Activated gamma-delta T cell treated with anti-CD3 and anti-CD28 coated beads, Interleukin-2, amount 50 U/mL, for 16 hours (primary cell): ENCODE measurements at regions not wholly inside any gene's neighbourhood (a gene's known extent, or its start where the extent isn't known, plus 50 kb on each side); places are given as distances from the start of the nearest gene placed in this dataset.
"Not testable (repeated sequence)": the region's sequence is repeated elsewhere in the genome, so short reads cannot be mapped to it uniquely, and the experiment has no call there.

Experiments
- DNase-seq: peaks from one replicate; pipeline ENCODE4 v3.0.0-alpha.2; 2020; ENCODE audit warnings: low read depth

DNA sequence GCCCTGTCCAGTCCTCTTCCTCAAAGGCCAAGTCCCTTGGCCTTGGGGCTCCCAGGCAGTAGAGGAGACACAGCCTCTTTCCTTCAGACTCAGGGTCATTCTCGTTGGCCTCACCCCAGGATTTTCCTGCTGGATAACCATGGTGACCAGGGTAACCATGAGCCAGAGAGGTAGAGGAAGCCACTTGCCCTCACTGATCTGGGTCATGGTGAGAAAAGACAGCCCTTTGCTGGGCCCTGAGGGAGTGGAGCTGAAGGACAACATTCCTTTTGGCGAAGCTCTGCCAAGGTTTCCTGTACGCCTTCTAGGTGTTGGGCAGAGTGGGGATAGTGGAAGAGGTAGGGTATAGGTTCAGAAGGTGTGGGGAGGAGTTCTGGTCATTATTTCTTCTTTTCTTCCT, 53.1 kb upstream of the WNT4 start:
- DNase-seq, result no peak

DNA sequence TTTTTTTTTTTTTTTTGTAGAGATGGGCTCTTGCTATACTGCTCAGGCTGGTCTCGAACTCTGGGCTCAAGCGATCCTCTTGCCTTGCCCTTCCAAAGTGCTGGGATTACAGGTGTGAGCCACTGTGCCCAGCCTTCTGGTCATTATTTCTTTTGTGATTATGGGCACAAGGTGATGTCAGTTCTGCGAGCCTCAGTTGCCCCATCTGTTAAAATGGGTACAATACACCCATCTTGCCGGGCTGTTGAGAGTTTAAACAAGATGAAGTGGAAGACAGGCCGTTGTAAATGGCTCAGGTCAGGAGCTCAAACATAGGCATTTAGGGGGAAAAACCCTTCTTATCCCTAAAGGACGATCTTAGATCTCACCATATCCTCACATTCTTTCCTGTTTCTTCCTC, 53.7 kb upstream of the WNT4 start:
- no peak for DNase-seq

DNA sequence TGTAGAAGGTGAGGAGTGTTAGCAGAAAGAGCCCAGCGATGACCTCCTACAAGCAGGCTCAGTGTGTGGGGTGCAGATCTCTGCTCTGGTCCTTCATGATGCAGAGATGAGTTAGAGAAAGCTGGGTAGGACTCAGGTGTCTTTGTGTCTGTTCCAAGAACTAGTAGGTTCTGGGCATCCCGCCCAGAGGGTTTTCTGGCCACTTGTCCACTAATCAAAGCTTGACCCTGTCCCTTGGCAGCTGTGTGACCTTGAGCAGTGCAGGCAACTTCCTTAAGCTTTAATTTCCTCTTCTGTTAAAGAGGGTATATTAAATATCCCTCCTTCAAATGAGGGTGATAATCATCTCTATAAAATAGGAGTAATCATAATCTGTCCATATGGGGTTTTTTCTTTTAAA, 54.7 kb upstream of the WNT4 start:
- DNase-seq, result no peak

DNA sequence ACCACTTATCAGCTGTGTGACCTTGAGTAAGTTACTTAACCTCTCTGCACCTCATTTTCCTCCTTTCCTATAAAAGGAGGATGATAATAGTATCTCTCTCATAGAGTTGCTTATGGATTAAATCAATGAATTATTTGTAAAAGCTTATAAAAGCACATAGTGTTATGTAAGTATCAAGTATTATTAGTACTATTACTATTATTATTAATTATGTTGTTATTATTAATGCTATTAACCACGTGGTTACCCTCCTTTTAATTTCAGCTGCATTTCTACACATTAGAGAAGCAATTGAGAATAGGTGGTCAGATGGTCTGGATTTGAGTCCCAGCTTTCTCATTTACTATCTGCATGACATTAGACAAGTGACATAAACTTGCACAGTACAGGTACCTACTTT, 58.1 kb upstream of the WNT4 start:
- DNase-seq, result no peak

DNA sequence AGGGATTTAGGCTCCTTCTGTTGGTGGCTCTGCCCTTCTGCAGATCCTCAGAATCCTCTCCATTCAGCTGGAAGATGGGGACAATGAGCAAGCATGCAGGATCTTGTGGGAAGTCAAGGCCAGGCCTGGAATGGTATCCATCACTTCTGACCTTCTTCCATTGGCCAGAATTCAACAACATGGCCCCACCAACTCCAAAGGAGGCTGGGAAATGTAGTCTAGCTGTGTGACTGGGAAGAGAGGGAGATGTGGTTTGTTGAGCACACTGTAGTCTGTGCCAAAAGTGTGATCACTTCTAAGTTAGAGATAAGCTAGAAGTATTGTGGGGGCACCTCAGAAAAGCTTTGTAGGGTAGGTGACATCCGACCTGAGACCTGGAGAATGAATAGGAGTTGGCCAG, 60.4 kb upstream of the WNT4 start:
- no peak for DNase-seq

DNA sequence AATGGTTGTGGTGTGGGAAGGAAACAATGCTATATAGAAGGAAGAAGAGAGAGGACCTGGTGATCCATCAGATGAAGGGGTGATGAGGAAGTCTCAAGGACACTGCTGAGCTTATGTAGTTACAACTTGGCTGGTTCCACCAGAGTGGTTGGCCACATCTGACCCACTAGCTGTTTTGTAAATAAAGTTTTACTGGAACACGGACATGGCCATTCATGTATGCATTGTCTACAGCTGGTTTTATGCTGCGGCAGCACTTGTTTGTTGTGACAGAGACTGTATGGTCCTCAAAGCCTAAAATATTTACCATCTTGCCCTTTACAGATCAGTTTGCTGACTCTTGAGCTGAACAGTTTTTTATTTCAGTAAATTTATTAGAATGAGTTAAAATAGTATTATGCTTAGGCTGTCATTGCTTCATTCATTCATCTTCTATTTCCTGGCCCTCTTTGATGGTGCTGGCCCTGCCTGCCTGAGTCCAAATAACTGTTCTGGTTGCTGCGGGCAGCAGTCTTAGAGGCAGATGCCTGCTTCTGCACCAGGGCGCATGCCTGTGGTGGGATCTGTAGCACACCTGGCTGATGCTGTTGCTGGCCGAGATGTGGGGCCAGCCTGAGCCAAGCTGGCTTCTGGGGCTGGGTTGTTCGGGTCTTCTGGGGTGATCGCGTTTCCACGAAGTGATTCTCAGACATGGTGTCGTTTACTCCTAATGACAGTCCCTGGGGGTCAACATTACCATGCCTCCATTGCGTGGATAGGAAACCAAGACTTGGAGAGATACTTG, 61.4 kb upstream of the WNT4 start:
- no peak for DNase-seq

DNA sequence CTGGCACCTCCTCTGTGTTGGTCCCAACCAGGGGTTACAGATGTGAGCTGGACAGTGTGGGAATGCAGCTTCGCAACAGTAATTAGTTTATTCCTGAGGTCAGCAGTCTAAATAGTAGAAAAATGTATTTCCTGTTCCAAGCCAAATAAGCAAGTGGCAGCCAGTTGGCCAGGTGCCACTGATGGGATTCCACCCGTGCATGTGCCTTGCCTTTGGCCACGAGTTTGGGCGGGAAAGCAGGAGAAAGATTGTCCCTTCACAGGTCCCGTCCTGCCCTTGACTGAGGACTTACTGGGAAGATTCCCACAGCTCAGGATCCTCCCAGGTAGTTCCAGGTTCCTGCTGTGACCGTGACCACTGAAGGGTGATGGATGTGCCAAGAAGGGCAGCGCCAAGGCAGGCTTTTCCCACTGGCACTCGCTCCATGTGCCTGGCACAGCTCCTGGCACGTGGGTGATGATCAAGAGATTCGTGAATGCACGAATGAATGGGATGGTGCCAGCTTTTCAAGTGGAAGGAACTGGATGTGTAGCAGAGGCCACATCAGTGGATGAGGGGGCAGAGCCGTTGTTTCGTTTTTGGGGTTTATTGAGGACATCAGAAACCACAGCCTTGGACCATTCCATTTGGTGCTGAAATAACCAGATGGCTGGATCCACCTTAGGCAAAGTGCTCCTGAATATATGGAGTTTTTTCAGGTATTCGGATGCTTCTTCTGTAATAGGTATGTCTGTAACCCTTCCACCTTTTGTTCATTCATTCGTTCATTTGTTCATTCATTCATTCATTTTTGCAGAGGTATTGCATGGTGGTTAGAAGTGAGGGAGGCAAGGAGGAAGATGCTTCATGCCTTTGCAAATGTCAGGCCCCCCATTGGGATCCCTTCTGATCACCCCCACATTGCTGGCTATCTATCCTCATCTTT, 62.4 kb upstream of the WNT4 start:
- DNase-seq, result no peak

DNA sequence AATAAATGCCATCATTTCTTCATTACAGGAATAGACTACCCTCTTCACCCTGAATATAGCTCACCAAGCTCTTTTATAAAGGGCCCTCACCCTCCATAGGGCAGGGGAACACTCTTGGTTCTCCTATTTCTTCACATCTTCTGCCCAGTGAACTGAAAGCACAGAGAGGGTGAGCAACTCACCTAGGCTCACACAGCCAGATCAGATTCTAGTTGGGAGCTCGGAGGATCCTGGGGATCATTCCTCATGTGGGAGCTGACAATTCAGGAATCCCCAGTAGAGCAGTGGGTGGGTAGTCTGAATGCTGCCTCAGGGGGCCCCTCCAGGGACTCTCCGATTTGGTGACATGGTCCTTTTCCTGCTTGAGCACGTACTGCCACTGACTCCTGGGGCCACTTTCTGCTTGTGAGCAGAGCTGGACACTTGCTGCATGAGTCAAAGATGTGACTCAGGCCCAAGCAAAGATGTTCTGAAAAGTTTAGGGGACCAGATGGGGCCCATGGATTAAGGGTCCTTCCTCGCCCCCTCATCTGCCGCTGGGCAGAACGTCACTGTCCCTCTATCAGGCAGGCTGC, 63.7 kb upstream of the WNT4 start:
- DNase-seq, result no peak

DNA sequence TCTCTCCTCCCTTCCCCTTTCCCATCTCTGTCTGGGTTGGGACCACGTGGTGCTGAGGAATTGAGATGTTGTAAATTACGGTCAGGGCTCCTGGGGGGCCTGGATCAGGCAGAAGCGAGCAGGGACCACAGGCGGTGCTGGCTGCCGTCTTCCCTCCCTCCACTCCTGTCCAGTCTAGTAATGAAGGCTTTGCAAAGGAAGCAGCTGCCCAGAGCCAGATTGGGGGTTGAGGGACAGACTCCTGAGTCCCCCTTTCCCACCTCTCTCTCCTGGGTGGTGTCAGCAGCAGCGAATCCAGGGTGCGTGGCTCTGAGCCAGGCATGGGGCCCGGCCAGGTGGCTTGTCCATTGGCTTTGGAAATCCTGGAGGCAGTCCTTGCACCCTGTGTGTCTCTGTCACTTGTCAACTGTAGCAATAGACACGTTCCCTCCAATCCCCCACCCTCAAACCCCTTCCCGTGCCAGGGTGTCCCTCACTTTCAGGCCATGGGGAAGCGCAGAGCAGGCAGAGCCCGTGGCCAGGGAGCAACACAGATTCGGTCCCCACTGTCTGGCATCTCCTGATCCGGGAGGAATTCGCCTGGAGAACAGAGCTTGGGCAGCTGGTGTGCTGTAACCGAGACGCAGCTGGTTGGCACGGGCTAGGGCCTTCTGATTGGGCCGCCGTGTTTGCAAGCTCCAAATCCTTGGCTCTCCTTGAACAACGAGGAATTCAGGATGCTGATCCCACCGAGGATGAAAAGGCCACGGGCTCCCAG, 64.8 kb upstream of the WNT4 start:
- DNase-seq, result no peak

DNA sequence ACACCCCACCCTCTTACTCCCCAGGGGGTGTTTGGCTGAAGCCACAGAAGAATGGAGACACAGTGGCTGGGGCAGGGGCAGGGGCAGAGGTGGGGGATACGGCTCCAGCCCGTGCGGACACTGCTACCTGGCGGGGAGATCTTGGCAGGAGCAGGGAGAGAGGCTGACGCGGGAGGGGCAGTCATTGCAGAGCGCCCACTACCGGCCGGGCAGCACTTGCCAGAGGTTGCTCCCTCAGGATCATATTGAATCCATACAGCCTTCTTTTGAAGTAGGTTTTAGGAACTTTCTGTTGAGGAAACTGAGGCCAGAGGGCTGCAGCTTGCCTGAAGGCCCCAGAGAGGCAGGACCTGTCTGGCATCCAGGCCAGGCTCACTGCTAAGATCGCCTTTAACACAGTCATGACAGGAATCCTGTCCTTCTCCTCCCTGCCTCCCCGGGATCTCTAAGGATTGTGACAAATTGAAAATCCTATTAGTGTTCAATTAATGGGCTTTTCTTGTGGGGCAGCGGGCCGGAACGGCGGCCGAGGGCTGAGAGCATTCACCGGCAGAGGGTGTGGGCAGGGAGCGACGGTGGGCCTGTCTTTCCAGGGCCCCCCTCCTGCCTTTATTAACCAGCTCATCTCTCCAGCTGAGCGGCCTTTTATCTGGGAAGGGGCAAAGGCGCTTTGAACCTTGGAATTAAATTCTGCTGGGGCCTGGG, 65.5 kb upstream of the WNT4 start:
- DNase-seq, result no peak

DNA sequence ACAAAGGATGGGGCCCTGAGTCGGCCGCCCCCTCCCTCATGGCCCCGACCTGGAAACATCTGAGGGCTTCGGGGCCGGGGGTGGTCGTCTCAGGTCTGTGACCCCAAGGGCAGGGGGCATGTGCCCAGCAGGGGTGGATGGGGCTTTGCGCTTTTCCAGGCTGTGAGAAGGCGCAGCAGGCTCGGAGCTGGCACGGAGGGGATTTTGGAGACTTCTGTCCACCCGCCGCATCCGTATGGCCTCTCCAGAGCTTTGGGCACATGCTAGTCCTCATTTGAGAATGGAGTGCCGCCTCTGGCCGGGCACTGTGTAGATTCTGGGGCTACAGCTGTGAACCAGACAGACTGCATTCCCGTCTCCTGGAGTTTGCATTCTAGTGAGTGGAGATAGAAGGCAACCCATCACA, 66.1 kb upstream of the WNT4 start:
- no peak for DNase-seq

DNA sequence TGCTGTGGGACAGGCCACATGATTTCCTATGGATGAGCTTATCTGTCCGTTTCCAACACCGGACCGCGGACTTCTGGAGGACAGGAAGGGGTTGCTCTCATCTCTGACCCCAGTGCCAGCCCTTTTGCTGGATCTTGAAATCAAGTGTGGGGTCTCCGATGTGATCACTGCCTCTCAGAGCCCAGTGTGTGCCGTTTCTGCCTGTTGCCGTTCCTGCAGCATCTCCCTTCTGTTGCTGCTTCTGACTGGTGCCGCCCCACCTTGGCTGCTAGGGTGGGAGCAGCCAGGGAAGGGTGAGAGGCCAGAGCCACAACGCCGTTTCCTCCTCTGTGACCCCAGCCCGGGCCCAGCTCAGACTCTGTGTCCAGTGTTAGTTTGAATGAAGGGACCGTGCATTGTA, 67.3 kb upstream of the WNT4 start:
- DNase-seq, result no peak

DNA sequence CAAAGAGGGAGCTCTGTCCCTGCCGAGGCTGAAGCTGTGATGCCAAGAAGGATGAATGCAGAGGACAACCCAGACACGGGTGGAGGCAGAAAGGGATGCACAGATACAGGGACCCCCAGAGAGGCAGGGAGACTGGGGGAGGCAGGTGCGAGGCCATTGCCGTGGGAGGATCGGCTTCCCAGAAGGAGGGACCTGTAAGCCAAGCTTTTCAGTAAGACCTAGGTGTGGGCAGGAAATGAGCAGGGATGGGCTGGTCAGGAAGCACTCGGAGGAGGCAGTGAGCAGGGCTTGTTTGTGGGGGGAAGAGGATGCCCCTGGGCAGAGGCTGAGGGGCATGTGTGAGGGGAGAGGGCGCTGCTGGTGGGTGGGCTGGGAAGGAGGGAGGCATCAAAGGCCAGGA, 67.7 kb upstream of the WNT4 start:
- no peak for DNase-seq

DNA sequence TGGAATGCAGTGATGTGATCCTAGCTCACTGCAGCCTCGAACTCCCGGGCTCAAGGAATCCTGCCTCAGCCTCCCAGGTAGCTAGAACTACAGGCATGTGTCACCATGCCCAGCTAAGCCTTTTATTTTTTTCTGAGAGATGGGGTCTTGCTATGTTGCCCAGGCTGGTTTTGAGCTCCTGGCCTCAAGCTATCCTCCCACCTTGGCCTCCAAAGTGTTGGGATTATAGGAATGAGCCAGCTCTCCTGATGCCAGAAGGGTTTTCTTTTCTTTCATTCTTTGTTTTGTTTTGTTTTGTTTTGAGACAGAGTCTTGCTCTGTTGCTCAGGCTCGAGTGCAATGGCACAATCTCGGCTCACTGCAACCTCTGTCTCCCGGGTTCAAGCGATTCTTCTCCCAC, 68.6 kb upstream of the WNT4 start:
- DNase-seq, result not testable (repeated sequence)

DNA sequence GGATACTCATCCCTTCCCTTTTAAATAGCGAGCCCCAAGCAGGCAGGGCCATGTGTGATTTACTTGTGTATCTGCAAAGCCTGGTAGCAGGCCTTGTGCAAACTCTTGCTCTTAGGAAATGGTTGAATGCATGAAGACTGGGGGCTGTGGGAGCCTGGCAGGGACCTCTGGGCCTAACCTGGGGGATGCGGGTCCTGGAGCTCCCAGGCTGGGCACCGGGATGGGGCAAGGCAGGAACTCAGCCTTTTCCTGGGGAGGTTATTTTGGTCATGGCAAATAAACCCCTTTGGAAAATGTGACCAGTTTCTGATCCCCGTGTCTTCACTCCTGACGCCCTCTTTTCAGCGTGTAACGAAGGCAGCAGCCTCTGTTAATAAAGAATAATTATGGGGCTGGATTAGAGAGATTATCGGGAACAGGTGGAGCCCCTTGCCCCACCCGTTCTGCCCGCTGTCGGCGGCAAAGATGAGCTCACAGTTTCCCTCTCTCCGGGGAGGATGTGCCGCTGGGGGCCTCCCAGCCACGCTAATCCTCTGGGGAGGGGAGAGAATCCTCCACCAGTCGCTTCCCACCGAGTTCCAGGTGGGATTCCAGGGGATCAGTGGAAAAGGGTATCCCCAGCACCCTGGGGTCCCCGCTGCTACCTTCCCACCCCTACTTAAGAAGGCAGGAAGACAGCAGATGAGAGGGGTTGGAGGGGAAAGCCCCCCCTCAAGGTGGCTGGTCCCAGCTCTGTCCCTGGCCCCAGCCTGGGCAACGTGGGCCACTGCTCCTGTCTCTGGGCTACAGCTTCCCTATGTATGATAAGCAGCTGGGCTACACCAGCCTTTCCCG, 69.7 kb upstream of the WNT4 start:
- no peak for DNase-seq

DNA sequence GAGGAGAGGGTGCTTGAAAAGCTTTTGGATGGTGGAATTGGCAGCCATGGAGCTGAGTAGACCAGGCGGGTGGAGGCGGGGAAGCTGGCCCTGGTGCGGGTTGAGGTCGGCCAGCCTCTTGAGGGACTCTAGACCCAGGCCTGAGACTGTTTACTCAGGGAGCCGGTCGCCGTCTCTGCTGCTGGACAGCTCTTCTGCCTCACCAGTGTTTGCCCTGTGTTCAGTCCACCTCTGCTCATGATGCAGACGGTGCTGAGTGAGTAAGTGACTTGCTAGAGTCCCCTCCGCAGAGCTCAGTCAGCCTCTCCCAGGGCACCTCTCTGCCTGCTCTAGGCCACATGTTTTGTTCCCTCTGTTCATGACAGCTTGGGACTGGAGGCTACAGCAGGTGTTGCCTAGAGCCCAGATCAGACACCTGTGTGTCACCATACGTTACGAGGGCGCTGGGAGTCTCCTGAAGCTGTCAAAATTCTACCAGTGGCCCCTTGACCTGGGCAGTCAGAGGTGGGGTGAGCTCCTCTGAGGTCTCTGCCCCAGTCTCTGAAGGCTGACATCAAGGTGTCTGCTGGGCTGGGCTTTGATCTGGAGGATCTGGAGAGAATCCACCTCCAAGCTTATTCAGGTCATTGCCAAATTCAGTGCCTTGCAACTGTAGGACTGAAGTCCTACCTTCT, 73.5 kb upstream of the WNT4 start:
- no peak for DNase-seq

DNA sequence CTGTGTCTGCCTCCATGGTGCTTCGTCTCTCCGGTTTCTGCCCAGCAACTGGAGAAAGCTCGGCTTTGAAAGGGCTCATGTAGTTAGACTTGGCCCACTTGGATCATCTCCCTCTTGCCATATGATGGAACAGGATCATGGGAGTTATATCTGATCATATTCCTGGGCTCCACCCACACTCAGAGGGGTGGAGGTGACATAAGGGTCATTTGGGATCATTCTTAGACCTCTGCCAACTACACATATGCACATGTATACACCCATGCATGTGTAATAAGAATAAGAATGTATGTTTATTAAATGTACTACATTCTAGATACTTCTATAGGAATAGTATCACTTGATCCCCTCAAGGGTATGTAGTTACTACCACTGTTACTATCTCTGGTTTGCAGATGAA, 74.1 kb upstream of the WNT4 start:
- DNase-seq, result no peak

DNA sequence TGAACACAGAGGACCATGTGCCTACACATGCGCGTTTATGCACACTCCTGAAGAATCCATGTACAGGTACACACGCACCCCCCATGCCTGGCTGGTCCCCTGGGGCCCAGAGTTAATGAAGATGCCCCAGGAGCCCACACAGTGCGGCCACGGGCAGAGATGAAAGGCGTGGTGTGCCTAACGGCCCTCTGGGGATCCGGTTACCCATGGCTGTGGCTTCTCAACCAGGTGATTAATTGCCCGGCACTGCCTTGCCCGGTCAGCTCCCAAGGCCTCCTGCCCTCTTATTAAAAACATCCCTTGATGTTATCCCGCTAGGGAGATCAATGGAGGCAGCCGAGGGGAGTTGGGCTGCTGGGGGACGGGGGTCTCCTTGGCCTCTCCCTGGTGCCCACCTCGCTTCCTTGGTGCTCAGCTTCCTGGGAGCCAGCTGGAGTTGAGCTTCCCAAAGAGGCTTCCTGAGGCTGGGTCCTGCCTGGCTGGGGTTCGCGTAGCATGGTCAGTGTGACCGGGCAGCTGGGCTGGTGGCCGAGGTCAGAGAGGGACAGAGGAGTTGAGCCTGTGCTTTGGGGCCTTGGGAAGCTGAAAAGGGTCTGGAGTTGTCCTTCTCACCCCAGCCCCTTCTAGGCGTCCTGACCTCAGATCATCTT, 75.0 kb upstream of the WNT4 start:
- no peak for DNase-seq

DNA sequence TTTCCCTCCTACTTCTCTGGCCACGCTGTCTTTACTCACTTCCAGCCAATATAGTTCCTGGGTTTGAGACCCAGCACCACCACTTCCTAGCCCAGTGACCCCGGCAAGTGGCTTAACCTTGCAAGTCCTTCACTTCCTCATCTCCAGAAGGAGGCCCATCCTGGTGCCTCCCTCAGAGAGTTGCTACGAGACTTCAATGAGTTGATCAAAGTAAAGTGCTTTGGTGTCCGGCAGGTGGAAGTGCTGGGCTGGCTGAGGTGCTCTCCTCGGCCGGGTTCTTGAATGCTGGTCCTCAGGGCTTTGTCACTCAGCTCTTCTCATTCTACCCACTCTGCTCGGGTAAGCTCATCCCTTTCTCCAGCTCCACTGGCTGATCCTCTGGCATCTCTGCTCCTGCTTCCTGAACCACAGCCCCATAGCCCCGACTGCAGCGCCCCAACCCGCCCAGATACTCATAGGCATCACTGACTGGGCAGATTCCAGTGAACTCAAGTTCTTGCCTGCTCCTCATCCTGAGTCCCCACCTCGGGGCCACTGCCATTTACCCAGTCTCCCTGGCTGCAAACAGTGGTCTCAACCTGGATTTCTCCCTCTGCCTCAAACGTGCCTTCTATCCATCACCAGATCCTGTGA, 75.8 kb upstream of the WNT4 start:
- no peak for DNase-seq
